GM23338 (cell line): ENCODE measurements at regions not wholly inside any gene's neighbourhood (a gene's known extent, or its start where the extent isn't known, plus 50 kb on each side); places are given as distances from the start of the nearest gene placed in this dataset.

Source experiments
- ATAC-seq: fragments of 200-7000 bp; cut with Tn5 transposase; 3 replicates; pipeline ENCODE4 v1.9.1; 2020
- DNase-seq: peaks from one replicate; pipeline ENCODE4 v3.0.0-alpha.2; 2015; ENCODE audit warnings: low spot score
- H2AFZ ChIP-seq: fragments of 200-600 bp; sonication (generic); 2 replicates; pipeline ENCODE4 v1.8.0; 2016; ENCODE audit warnings: antibody characterized with exemption, mild to moderate bottlenecking, moderate library complexity
- H3F3A ChIP-seq: fragments of 200-600 bp; sonication (generic); replicated peaks from 2 replicates; pipeline ENCODE4 v1.8.0; 2017; ENCODE audit warnings: antibody characterized with exemption, mixed run types, low read depth
- H3K27ac ChIP-seq: fragments of 200-600 bp; sonication (generic); 2 replicates; pipeline ENCODE4 v1.6.1; 2016; ENCODE audit warnings: low read depth
- H3K27me3 ChIP-seq: fragments of 200-600 bp; sonication (generic); 2 replicates; pipeline ENCODE4 v1.8.0; 2016; ENCODE audit warnings: mild to moderate bottlenecking, mixed run types, moderate library complexity; ENCODE audit not compliant: insufficient read depth
- H3K36me3 ChIP-seq: fragments of 200-600 bp; sonication (generic); 2 replicates; pipeline ENCODE4 v1.8.0; 2016; ENCODE audit warnings: mild to moderate bottlenecking; ENCODE audit not compliant: insufficient read depth
- H3K4me1 ChIP-seq: fragments of 200-600 bp; sonication (generic); 2 replicates; pipeline ENCODE4 v1.8.0; 2016; ENCODE audit warnings: mild to moderate bottlenecking, moderate library complexity; ENCODE audit not compliant: insufficient read depth
- H3K4me2 ChIP-seq: fragments of 200-600 bp; sonication (generic); 2 replicates; pipeline ENCODE4 v1.7.1; 2017; ENCODE audit warnings: mixed run types
- H3K4me3 ChIP-seq: fragments of 200-600 bp; sonication (generic); 2 replicates; pipeline ENCODE4 v1.6.1; 2016; ENCODE audit warnings: mixed run types
- H3K79me2 ChIP-seq: fragments of 200-600 bp; sonication (generic); replicated peaks from 2 replicates; pipeline ENCODE4 v1.8.0; 2017; ENCODE audit warnings: mild to moderate bottlenecking; ENCODE audit not compliant: insufficient read depth
- H3K9me2 ChIP-seq: fragments of 200-600 bp; sonication (generic); 2 replicates; pipeline ENCODE4 v1.8.0; 2017; ENCODE audit not compliant: insufficient read depth
- H4K20me1 ChIP-seq: fragments of 200-600 bp; sonication (generic); replicated peaks from 2 replicates; pipeline ENCODE4 v1.8.0; 2017; ENCODE audit warnings: mild to moderate bottlenecking; ENCODE audit not compliant: insufficient read depth
- H3K27ac Mint-ChIP-seq: 2 replicates; pipeline ENCODE4 v1.8.0; 2020; ENCODE audit warnings: inconsistent platforms, mild to moderate bottlenecking, moderate library complexity, mixed read lengths
- H3K27me3 Mint-ChIP-seq: 3 replicates; pipeline ENCODE4 v1.8.0; 2022; ENCODE audit warnings: low read depth, mild to moderate bottlenecking, moderate library complexity, mixed read lengths, inconsistent platforms; ENCODE audit not compliant: insufficient read depth, poor library complexity
- H3K36me3 Mint-ChIP-seq: 3 replicates; pipeline ENCODE4 v1.8.0; 2021; ENCODE audit warnings: low read depth, mild to moderate bottlenecking, inconsistent platforms, moderate library complexity, mixed read lengths
- H3K4me1 Mint-ChIP-seq: 3 replicates; pipeline ENCODE4 v1.8.0; 2020; ENCODE audit warnings: mild to moderate bottlenecking, inconsistent platforms, mixed read lengths
- H3K4me3 Mint-ChIP-seq: 3 replicates; pipeline ENCODE4 v1.8.0; 2021; ENCODE audit warnings: moderate library complexity, mild to moderate bottlenecking, inconsistent platforms, mixed read lengths
- H3K9me3 Mint-ChIP-seq: 3 replicates; pipeline ENCODE4 v1.8.0; 2020; ENCODE audit warnings: moderate library complexity, mild to moderate bottlenecking, inconsistent platforms, mixed read lengths
- CREB1 ChIP-seq: fragments of 250-450 bp; sonication (Bioruptor Pico); IDR thresholded peaks from 2 replicates; pipeline ENCODE4 v1.5.0; 2020; ENCODE audit warnings: low read depth, mild to moderate bottlenecking, moderate library complexity
- CTCF ChIP-seq, 2 experiments: fragments of 200-600 bp in 1 of 2; sonication (generic) in 1 of 2; conservative IDR thresholded peaks; 2 replicates each; pipeline versions ENCODE4 v1.5.1 to v1.6.1; 2016 to 2017; ENCODE audit warnings: antibody characterized with exemption in 2 of 2, low read depth in 2 of 2, mild to moderate bottlenecking in 2 of 2, moderate library complexity in 1 of 2
- ETS1 ChIP-seq: IDR thresholded peaks from 2 replicates; pipeline ENCODE4 v1.6.1; 2016; ENCODE audit warnings: antibody characterized with exemption
- EZH2phosphoT487 ChIP-seq: fragments of 200-600 bp; sonication (generic); IDR thresholded peaks from one replicate; pipeline ENCODE4 v1.8.1; 2018; ENCODE audit warnings: antibody characterized with exemption; ENCODE audit not compliant: unreplicated experiment
- JUNB ChIP-seq: IDR thresholded peaks from one replicate; pipeline ENCODE4 v1.6.1; 2016; ENCODE audit warnings: antibody characterized with exemption; ENCODE audit not compliant: unreplicated experiment
- NANOG ChIP-seq: IDR thresholded peaks from 2 replicates; pipeline ENCODE4 v1.6.1; 2016; ENCODE audit warnings: antibody characterized with exemption, borderline replicate concordance
- POLR2AphosphoS5 ChIP-seq: IDR thresholded peaks from 2 replicates; pipeline ENCODE4 v1.6.1; 2016; ENCODE audit warnings: antibody characterized with exemption, low read depth
- REST ChIP-seq: IDR thresholded peaks from one replicate; pipeline ENCODE4 v1.6.1; 2018; ENCODE audit warnings: antibody characterized with exemption; ENCODE audit not compliant: unreplicated experiment
- STAT1 ChIP-seq: IDR thresholded peaks from one replicate; pipeline ENCODE4 v1.6.1; 2016; ENCODE audit warnings: antibody characterized with exemption; ENCODE audit not compliant: unreplicated experiment
- ZNF114 ChIP-seq: fragments of 250-450 bp; sonication (Bioruptor Pico); IDR thresholded peaks from 2 replicates; pipeline ENCODE4 v1.5.0; 2020; ENCODE audit warnings: mild to moderate bottlenecking, moderate library complexity
- ZNF331 ChIP-seq: fragments of 250-450 bp; sonication (Bioruptor Pico); IDR thresholded peaks from 2 replicates; pipeline ENCODE4 v1.5.0; 2020; ENCODE audit warnings: low read depth, mild to moderate bottlenecking, moderate library complexity
- ZNF462 ChIP-seq: fragments of 250-450 bp; sonication (Bioruptor Pico); IDR thresholded peaks from 2 replicates; pipeline ENCODE4 v1.5.0; 2020; ENCODE audit warnings: mild to moderate bottlenecking, moderate library complexity

GRCh38 chrX:45527834-45528233 lies 327.2 kb upstream of the DIPK2B start:
- Histone ChIP-seq H3K79me2 (no peaks in the 10 kb centered on the region), H3K4me1 (no peaks in the 10 kb centered on the region), H3K9me2 (no peaks in the 10 kb centered on the region), H3K27me3 (no peaks in the 10 kb centered on the region), H3F3A (no peaks in the 10 kb centered on the region), H3K4me3 (no peak overlapping the region), H3K36me3 (no peaks in the 10 kb centered on the region), H3K4me2 (no peak overlapping the region), H4K20me1 (no peaks in the 10 kb centered on the region), H2AFZ (no peak overlapping the region), H3K27ac (no peak overlapping the region)
- TF ChIP-seq EZH2phosphoT487: no peak
- no peak for TF ChIP-seq ETS1
- no peak for TF ChIP-seq JUNB
- TF ChIP-seq STAT1: no peak
- TF ChIP-seq CREB1 (CRISPR knock-in tag): no peak
- no peak for TF ChIP-seq ZNF462
- TF ChIP-seq REST: no peak
- no peak for TF ChIP-seq NANOG
- TF ChIP-seq POLR2AphosphoS5: no peak
- no peak for TF ChIP-seq CTCF (conservative IDR thresholded peaks at IDR 0.05; ENCODE audit: low read depth in 2 of 2)
- no peak for TF ChIP-seq ZNF114 (CRISPR knock-in tag)
- TF ChIP-seq ZNF331 (CRISPR knock-in tag): no peak
- H3K27me3 Mint-ChIP-seq: peaks cover 1% of the 10 kb centered on the region
- H3K36me3 Mint-ChIP-seq: no peaks in the 10 kb centered on the region
- no peaks in the 10 kb centered on the region for H3K9me3 Mint-ChIP-seq
- ATAC-seq (no peak), DNase-seq (no peak)
- no peak overlapping the region for H3K4me3 Mint-ChIP-seq
- H3K4me1 Mint-ChIP-seq: no peaks in the 10 kb centered on the region
- no peak overlapping the region for H3K27ac Mint-ChIP-seq
